Loucy (cell line): ENCODE measurements at regions not wholly inside any gene's neighbourhood (a gene's known extent, or its start where the extent isn't known, plus 50 kb on each side); places are given as distances from the start of the nearest gene placed in this dataset.

Experiments used
- EZH2phosphoT487 ChIP-seq: fragments of 200-600 bp; IDR thresholded peaks from 2 replicates; pipeline ENCODE4 v1.6.1; 2018; ENCODE audit warnings: antibody characterized with exemption, mild to moderate bottlenecking, moderate library complexity, borderline replicate concordance
- TF ChIP-seq, protein P1 (sequence below): fragments of 200-600 bp; sonication (generic); conservative IDR thresholded peaks from 2 replicates; pipeline ENCODE4 v1.5.1; 2014; ENCODE audit warnings: mild to moderate bottlenecking, antibody characterized with exemption, low read length

DNA sequence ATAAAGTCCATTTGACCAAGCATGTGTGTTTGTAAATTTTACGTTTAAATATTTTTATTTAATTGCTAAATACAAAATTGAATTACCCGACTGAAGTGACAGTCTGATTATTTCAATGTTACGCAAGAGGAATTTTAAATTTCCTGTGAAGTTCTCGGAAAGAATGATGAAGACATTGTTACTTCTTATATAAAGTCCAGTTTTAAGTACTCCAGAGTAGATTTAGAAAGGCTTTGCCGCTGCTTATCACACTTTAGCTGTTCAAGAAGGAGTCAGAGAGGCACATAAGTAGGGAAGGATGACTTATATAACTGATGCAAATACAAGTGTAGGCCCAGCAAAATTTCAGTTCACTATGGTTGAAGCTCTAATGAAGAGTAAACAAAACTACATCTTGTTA is 265.1 kb upstream of the CITED2 start:
- TF ChIP-seq, protein P1, sequence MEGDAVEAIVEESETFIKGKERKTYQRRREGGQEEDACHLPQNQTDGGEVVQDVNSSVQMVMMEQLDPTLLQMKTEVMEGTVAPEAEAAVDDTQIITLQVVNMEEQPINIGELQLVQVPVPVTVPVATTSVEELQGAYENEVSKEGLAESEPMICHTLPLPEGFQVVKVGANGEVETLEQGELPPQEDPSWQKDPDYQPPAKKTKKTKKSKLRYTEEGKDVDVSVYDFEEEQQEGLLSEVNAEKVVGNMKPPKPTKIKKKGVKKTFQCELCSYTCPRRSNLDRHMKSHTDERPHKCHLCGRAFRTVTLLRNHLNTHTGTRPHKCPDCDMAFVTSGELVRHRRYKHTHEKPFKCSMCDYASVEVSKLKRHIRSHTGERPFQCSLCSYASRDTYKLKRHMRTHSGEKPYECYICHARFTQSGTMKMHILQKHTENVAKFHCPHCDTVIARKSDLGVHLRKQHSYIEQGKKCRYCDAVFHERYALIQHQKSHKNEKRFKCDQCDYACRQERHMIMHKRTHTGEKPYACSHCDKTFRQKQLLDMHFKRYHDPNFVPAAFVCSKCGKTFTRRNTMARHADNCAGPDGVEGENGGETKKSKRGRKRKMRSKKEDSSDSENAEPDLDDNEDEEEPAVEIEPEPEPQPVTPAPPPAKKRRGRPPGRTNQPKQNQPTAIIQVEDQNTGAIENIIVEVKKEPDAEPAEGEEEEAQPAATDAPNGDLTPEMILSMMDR: no peak
- no peak for TF ChIP-seq EZH2phosphoT487
